Testis (tissue), 2 donors: ENCODE measurements at regions not wholly inside any gene's neighbourhood (a gene's known extent, or its start where the extent isn't known, plus 50 kb on each side); places are given as distances from the start of the nearest gene placed in this dataset.

Source experiments
- CTCF ChIP-seq, 3 experiments: fragments of 450-650 bp in 2 of 3; fragments of 200-600 bp in 1 of 3; sonication (generic) in 1 of 3; IDR thresholded peaks; one replicate each; pipeline ENCODE4 v1.5.1; 2016 to 2019; ENCODE audit warnings: antibody characterized with exemption in 3 of 3, mild to moderate bottlenecking in 2 of 3, moderate library complexity in 1 of 3
- POLR2A ChIP-seq: fragments of 450-650 bp; IDR thresholded peaks from one replicate; pipeline ENCODE4 v1.6.1; 2017; ENCODE audit warnings: antibody characterized with exemption, mild to moderate bottlenecking, moderate library complexity

- TF ChIP-seq CTCF (IDR thresholded peaks at IDR 0.05) = no peak
- TF ChIP-seq POLR2A = no peak
Observed at GRCh38 chr3:164851905-164852304, 226.4 kb downstream of the SI start.
